ENCODE measurements at regions not wholly inside any gene's neighbourhood (a gene's known extent, or its start where the extent isn't known, plus 50 kb on each side); places are given as distances from the start of the nearest gene placed in this dataset.

DNA sequence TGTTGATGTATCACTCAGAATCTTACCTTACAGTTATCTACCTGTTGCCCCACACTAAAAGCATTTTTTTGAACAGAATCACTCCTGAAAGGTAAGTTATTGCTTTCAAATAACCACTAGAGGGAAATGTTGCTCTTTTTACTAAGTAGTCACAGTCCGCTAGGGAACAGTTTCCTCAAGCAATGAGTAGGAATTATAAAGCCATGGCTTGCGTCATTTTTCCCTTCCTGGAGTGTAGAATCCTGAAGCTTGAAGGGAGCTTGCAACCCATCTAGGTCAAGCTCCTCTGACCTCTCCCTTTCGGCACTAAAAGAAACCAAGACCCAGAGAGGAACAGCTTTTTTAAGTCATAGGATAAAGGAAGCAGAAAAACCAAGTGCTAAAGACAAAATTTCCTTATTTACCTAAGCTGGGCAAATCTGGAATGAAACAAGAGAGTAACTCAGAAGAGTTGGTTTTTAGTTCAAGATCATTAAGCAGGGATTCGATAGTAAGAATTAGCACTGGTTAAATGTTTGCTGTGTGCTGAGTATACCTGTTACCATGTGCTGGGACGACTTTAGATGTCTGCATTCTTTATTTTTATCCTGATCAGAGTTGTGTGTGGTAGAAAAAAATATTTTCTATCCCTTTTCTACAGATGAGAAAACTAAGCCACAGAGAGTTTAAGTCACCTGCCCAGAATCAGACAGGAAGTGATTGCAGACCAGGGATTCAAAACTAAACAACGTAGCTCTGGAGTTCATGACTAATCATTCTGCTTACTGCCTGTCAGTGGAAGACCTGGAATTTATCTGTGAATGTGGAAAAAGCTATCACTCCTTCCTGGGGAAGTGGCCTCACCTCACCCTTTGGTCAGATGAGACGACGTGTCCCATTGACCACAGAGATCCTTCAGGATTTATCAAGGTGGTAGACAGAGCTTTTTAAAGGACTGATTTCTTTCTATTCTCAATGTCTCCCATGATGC, 631.5 kb downstream of the RAB28 start:
- DNase-seq = no peak
- no peak for ATAC-seq

DNA sequence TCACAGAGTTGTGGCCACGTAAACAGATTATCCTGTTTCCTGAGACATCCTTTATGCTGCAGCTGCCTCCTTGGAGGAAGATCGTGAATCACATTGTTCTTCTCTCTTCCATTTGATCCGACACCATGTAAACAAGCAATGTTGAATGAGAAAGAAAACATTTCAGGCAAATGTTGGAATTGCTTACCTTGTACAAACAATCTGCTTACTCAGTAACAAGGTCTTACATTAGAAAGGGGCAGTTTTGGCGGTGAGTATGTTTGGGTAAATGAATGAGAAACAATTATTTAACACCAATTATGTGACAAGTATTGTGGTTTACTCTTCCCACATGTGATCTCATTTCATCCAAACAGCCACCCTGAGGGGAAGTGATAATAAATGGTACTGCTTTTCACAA, 637.8 kb downstream of the RAB28 start:
- ATAC-seq (no peak), DNase-seq (no peak)

GRCh38 chr4:12844141-12844540, 640.0 kb downstream of the RAB28 start:
- ATAC-seq (no peak), DNase-seq (no peak)

- DNase-seq (no peak), ATAC-seq (no peak)
Measured at GRCh38 chr4:12827966-12828365, 656.2 kb downstream of the RAB28 start.

- DNase-seq (no peak), ATAC-seq (no peak)
Measured at GRCh38 chr4:12791536-12791935, 692.6 kb downstream of the RAB28 start.

DNA sequence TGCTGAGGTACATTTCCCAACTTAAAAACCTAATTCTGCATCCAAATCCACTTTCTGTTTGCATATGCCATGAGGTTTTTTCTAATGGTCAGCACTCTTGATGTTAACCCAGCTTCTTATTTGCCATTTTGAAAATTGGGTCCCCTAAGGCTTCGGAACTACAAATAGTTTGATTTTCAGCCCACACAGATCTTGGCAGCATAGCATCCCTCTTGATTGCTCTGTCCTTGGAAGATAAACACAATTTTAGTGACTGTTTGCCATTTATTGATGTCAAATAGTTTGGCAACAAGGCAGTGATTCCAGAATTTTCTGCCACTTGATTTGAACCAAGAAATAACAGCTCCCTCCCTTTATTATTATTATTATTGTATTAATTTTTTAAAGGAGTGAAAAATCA, 696.9 kb downstream of the RAB28 start:
- no peak for DNase-seq
- ATAC-seq = no peak

DNA sequence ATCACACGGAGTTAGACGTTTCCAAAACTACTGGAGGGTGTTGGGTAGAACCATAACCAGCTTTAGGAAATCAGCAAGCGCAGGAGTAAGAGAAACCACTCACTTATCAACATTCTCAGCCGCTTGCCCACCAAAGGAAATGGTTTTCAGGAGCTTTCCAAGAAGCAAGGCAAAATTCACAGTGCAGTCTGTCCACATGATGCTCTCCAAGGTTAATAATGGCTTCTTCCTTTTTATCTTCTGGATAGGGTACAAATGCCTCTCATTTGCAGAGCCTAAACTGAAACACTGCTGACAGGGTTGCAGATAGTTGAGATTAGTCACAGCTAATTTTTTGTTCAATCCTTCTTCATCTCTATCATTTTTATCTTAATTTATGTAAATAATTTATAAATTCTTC, 705.4 kb downstream of the RAB28 start:
- no peak for DNase-seq
- no peak for ATAC-seq

DNA sequence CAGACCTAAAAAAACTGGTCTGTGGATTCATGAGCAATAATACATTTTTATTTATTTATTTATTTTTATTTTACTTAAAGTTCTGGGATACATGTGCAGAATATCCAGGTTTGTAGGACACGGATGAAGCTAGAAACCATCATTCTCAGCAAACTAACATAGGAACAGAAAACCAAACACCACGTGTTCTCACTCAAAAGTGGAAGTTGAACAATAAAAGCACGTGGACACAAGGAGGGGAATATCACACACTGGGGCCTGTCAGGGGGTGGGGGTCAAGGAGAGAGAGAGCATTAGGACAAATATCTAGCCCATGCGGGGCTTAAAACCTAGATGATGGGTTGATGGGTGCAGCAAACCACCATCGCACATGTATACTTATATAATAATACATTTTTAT, 705.9 kb downstream of the RAB28 start:
- DNase-seq (no peak), ATAC-seq (no peak)

GRCh38 chr4:12770351-12770750, 713.8 kb downstream of the RAB28 start:
- ATAC-seq = no peak

DNA sequence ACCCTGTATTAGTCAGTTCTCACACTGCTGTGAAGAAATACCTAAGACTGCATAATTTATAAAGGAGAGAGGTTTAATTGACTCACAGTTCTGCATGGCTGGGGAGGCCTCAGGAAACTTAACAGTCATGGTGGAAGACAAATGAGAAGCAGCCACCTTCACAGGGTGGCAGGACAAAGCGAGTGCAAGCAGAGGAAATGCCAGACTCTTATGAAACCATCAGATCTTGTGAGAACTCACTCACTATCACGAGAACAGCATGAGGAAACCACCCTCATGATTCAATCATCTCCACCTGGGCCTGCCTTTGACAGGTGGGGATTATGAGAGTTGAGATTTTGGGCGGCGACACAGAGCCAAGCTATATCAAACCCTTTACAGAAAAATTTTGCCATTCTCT, 722.4 kb downstream of the RAB28 start:
- no peak for ATAC-seq
- no peak for DNase-seq

More at GRCh38 chr4:12770351-12770750, 713.8 kb downstream of the RAB28 start:
- no peak for DNase-seq

- DNase-seq = no peak
- ATAC-seq = no peak
Measured at GRCh38 chr4:12747154-12747553, 737.0 kb downstream of the RAB28 start.

- no peak for ATAC-seq
- no peak for DNase-seq
Measured at GRCh38 chr4:12746221-12746620, 737.9 kb downstream of the RAB28 start.

- DNase-seq (no peak), ATAC-seq (no peak)
Measured at GRCh38 chr4:12734586-12734985, 749.6 kb downstream of the RAB28 start.

DNA sequence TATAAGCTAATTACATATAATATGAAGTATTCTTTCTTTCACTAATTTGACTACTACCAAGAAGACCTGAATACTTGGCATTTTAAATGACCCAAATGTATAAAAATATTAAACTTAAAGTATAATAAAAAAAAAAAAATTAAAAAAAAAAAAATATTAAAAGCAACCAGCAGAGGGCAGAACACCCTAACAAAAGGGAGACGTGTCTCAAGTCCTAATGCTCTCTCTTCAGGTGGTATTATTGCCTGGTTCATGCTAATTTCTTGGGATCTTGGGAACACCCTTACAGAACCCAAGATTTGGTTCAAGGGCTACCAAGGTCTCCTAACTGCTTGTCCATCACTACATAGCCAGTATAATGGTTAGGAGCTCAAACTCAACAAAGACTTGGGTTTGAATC, 754.8 kb downstream of the RAB28 start:
- no peak for DNase-seq
- ATAC-seq = no peak

GRCh38 chr4:12724510-12724909, 759.6 kb downstream of the RAB28 start:
- ATAC-seq = no peak
- no peak for DNase-seq

- no peak for DNase-seq
- ATAC-seq = no peak
Measured at GRCh38 chr4:12723849-12724447, 760.2 kb downstream of the RAB28 start.

GRCh38 chr4:12716896-12717295, 767.2 kb downstream of the RAB28 start:
- no peak for ATAC-seq
- DNase-seq = no peak

DNA sequence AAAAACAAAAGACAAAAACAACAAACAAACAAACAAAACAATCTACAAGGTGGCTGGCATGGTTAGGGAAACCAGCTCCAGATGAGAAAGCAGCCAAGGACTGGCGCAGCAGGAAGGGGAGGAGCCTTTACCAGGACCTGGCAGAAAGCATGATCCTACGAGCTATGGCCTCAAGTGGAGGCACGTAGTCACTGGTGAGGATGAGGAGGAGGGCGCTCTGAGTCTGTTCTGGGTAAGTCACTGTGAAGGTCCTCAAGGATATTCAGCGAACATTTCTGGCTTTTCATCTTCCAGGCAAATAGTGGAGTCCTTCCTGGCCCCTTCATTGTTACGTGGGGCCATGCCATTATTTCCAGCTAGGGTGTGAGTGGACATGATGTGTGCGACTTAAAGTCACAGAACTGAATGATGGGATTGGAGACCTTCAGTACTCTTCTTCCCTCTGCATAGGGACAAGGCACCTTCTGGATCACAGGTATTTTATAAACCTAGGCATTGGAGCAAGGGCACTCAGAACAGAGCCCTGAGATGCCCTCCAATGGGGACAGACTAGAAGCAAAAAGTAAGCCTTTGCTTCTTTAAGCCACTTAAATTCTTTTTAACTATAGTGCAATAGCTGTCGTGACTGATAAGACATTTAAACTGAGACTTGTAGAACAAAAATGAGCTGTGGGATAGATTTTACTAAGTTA, 771.3 kb downstream of the RAB28 start:
- ATAC-seq (peak; percentile 28), DNase-seq (no peak)

- ATAC-seq = no peak
Measured at GRCh38 chr4:12707381-12708175, 776.6 kb downstream of the RAB28 start.

DNA sequence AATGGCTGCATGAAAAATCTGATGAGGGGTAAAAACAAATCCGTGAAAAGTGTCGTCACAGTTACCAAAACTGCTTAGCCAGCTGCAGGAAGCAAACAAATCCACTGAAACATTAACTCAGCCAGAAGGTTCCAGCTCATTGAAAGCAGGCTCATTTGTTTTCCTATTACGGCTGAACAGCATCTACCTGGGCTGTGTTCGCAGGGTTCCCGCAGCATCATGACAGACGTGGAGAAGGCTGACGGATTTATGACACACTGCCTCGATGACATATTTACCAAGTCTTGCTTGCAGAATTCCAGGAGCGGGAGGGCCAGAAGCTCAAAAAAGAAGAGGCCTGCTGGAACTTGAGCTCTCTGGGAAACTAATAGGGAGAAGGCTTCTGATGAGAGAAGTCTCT, 781.1 kb downstream of the RAB28 start:
- no peak for DNase-seq
- ATAC-seq = no peak

More at GRCh38 chr4:12707381-12708175, 776.6 kb downstream of the RAB28 start:
- DNase-seq = no peak

DNA sequence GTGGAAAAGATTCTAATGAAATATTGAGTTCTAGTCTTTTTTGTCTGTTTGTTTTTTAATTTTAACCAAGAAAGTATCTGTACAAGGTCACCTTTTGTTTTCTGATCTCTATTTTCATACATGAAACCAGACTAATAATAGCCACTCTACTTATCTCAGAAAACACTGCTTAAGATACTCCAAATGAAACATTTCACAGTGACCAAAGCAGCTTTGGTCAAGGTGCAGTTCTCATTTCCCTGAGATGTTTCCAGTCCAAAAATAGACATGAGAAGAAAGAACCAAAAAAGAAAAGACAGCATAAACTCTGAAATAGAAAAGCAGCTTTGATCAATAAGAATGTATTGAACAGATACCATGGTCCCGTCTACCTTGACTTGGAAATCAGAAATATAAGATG, 782.8 kb downstream of the RAB28 start:
- ATAC-seq (no peak), DNase-seq (no peak)

DNA sequence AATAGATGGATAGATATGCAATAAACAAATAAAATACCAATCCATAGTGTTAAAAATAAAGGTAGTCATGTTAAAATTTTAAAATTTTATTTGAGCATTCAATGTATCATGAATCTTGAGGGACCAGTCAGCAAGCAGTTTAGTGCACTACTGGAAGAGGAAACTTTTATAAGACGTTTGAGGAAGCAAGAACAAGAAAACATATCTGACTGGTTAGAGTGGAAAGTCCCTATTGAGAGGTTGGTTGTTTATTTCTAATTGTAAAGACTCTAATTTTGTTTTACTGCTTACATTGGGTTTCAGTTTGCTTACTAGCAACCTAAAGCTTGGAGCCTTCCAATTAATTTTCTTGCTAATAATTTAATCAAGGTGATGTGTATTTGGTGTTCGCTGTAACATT, 786.2 kb downstream of the RAB28 start:
- DNase-seq = no peak
- no peak for ATAC-seq

Measured in stimulated activated naive CD8-positive, alpha-beta T cell treated with anti-CD3 and anti-CD28 coated beads, Interleukin-15, Interleukin-2, amounts not matched to agents 100 U/mL and 50 U/mL, for 24 hours (primary cell).